B cell (primary cell): ENCODE measurements at regions not wholly inside any gene's neighbourhood (a gene's known extent, or its start where the extent isn't known, plus 50 kb on each side); places are given as distances from the start of the nearest gene placed in this dataset.

ENCODE experiments used
- CTCF ChIP-seq: fragments of 200-600 bp; IDR thresholded peaks from one replicate; pipeline ENCODE4 v1.8.0; 2022; ENCODE audit warnings: antibody characterized with exemption, mild to moderate bottlenecking
- EZH2 ChIP-seq: IDR thresholded peaks from 2 replicates; pipeline ENCODE4 v1.6.1; 2012; ENCODE audit warnings: borderline replicate concordance, low read depth, mild to moderate bottlenecking, moderate library complexity, low read length; ENCODE audit not compliant: insufficient read depth, poor library complexity, severe bottlenecking

DNA sequence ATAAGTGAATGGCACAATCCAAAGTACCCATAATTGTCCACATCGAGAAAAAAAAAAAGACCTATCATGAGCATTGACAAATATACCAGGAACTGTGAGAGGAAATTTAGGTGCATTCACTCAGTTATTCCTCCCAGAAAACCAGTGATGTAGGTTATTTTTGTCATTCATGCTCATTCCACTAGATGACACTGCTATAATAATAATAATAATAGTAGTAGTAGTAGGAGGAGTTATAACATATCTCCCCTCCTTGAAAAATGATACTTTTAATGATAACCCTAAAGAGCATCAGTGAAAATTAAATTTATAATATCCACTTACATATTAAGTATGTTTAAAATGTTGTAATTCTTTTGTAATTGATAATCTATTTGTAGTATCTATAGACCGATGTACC lies 463.9 kb upstream of the MIR17HG start:
- TF ChIP-seq CTCF (no peak), EZH2 (no peak)
